ENCODE measurements at regions not wholly inside any gene's neighbourhood (a gene's known extent, or its start where the extent isn't known, plus 50 kb on each side); places are given as distances from the start of the nearest gene placed in this dataset.

- TF ChIP-seq EZH2phosphoT487 (IDR thresholded peaks at IDR 0.05; ENCODE audit: low read depth) (no peak), CTCF (IDR thresholded peaks at IDR 0.05; ENCODE audit: low read depth, low read length) (no peak)
These were observed 211.3 kb downstream of the SKIDA1 start for GRCh38 chr10:21314111-21314626.

Measured in OCI-LY3 (cell line).